Mesenchymal stem cell (in vitro differentiated cells and primary cell): ENCODE measurements at regions not wholly inside any gene's neighbourhood (a gene's known extent, or its start where the extent isn't known, plus 50 kb on each side); places are given as distances from the start of the nearest gene placed in this dataset.

Experiments
- DNase-seq: peaks from one replicate; pipeline ENCODE4 v3.0.0-alpha.2; 2013
- H2AFZ ChIP-seq: one replicate; pipeline ENCODE4 v1.6.1; 2013; ENCODE audit warnings: low read depth, mild to moderate bottlenecking, control low read depth, inconsistent platforms, low read length, moderate library complexity
- H2AK5ac ChIP-seq: 2 replicates; pipeline ENCODE4 v1.6.1; 2013; ENCODE audit warnings: low read length, moderate library complexity, mild to moderate bottlenecking, inconsistent platforms; ENCODE audit not compliant: severe bottlenecking
- H2BK120ac ChIP-seq: one replicate; pipeline ENCODE4 v1.6.1; 2013; ENCODE audit warnings: low read depth, mild to moderate bottlenecking, inconsistent platforms, low read length, moderate library complexity
- H2BK12ac ChIP-seq, 2 experiments: one replicate each; pipeline ENCODE4 v1.6.1; 2013; ENCODE audit warnings: inconsistent platforms in 2 of 2, low read length in 2 of 2, mild to moderate bottlenecking in 2 of 2, moderate library complexity in 2 of 2, control low read depth in 1 of 2
- H2BK15ac ChIP-seq: one replicate; pipeline ENCODE4 v1.6.1; 2013; ENCODE audit warnings: mild to moderate bottlenecking, low read depth, inconsistent platforms; ENCODE audit not compliant: poor library complexity, severe bottlenecking
- H2BK5ac ChIP-seq: 2 replicates; pipeline ENCODE4 v1.6.1; 2013; ENCODE audit warnings: low read depth, mild to moderate bottlenecking, low read length, control low read depth, inconsistent platforms; ENCODE audit not compliant: poor library complexity, severe bottlenecking
- H3K14ac ChIP-seq, 2 experiments: one replicate each; pipeline ENCODE4 v1.6.1; 2013; ENCODE audit warnings: inconsistent platforms in 2 of 2, low read length in 2 of 2, control low read depth in 1 of 2, mild to moderate bottlenecking in 1 of 2, moderate library complexity in 1 of 2
- H3K18ac ChIP-seq, 2 experiments: one replicate each; pipeline ENCODE4 v1.6.1; 2013; ENCODE audit warnings: inconsistent platforms in 2 of 2, low read length in 2 of 2, control low read depth in 1 of 2, low read depth in 1 of 2, mild to moderate bottlenecking in 1 of 2
- H3K23ac ChIP-seq, 2 experiments: one replicate each; pipeline ENCODE4 v1.6.1; 2013; ENCODE audit warnings: inconsistent platforms in 2 of 2, low read length in 2 of 2, mild to moderate bottlenecking in 2 of 2, moderate library complexity in 2 of 2, control low read depth in 1 of 2
- H3K27ac ChIP-seq: 2 replicates; pipeline ENCODE4 v1.5.1; 2013; ENCODE audit warnings: mild to moderate bottlenecking, moderate library complexity, low read length, control low read depth, inconsistent platforms; ENCODE audit not compliant: poor library complexity, severe bottlenecking
- H3K27me3 ChIP-seq, 2 experiments: 2 replicates each; pipeline versions ENCODE4 v1.6.1 to v1.7.0; 2013; ENCODE audit warnings: low read length in 2 of 2, mild to moderate bottlenecking in 2 of 2, moderate library complexity in 2 of 2, control low read depth in 1 of 2, inconsistent platforms in 1 of 2; ENCODE audit not compliant: control insufficient read depth in 1 of 2, insufficient read depth in 1 of 2
- H3K36me3 ChIP-seq, 2 experiments: 2 replicates each; pipeline versions ENCODE4 v1.6.1 to v1.7.0; 2013; ENCODE audit warnings: low read length in 2 of 2, control low read depth in 1 of 2, inconsistent platforms in 1 of 2, low read depth in 1 of 2, mild to moderate bottlenecking in 1 of 2; ENCODE audit not compliant: insufficient read depth in 2 of 2, control insufficient read depth in 1 of 2
- H3K4ac ChIP-seq, 2 experiments: one replicate each; pipeline ENCODE4 v1.6.1; 2013; ENCODE audit warnings: inconsistent platforms in 2 of 2, low read length in 2 of 2, mild to moderate bottlenecking in 2 of 2, moderate library complexity in 2 of 2, control low read depth in 1 of 2, low read depth in 1 of 2
- H3K4me1 ChIP-seq: 2 replicates; pipeline ENCODE4 v1.6.1; 2013; ENCODE audit warnings: low read depth, low read length, control low read depth; ENCODE audit not compliant: control insufficient read depth, insufficient read depth
- H3K4me2 ChIP-seq: 2 replicates; pipeline ENCODE4 v1.6.1; 2013; ENCODE audit warnings: low read length, mild to moderate bottlenecking, inconsistent platforms; ENCODE audit not compliant: poor library complexity, severe bottlenecking
- H3K4me3 ChIP-seq, 2 experiments: 2 replicates each; pipeline versions ENCODE4 v1.5.1 to v1.7.0; 2013; ENCODE audit warnings: low read length in 2 of 2, mild to moderate bottlenecking in 2 of 2, control low read depth in 1 of 2, low read depth in 1 of 2; ENCODE audit not compliant: insufficient read depth in 1 of 2
- H3K79me1 ChIP-seq: replicated peaks from 2 replicates; pipeline ENCODE4 v1.6.1; 2013; ENCODE audit warnings: mild to moderate bottlenecking, control low read depth, low read length, inconsistent platforms; ENCODE audit not compliant: poor library complexity, severe bottlenecking
- H3K9ac ChIP-seq: 2 replicates; pipeline ENCODE4 v1.7.0; 2013; ENCODE audit warnings: mild to moderate bottlenecking, low read length, moderate library complexity
- H3K9me3 ChIP-seq: 2 replicates; pipeline ENCODE4 v1.7.0; 2013; ENCODE audit warnings: mild to moderate bottlenecking, low read length; ENCODE audit not compliant: control insufficient read depth
- H4K8ac ChIP-seq: one replicate; pipeline ENCODE4 v1.6.1; 2013; ENCODE audit warnings: inconsistent platforms, mild to moderate bottlenecking, low read length, moderate library complexity
- H4K91ac ChIP-seq: one replicate; pipeline ENCODE4 v1.6.1; 2013; ENCODE audit warnings: mild to moderate bottlenecking, low read length, inconsistent platforms
- WGBS: methylation state at CpG from one replicate; pipeline ENCODE4 v1.1.7; 2013; ENCODE audit warnings: mixed read lengths; 5-methylcytosine and 5-hydroxymethylcytosine counted together

GRCh38 chr3:88282528-88283241 is 132.9 kb downstream of the C3orf38 start:
- no peak overlapping the region for H2BK15ac ChIP-seq
- no peak overlapping the region for H3K4ac ChIP-seq
- H3K18ac ChIP-seq: no peak overlapping the region
- no peak overlapping the region for H4K91ac ChIP-seq
- no peaks in the 10 kb centered on the region for H3K4me1 ChIP-seq
- no peak overlapping the region for H3K4me3 ChIP-seq
- no peaks in the 10 kb centered on the region for H3K79me1 ChIP-seq
- no peak overlapping the region for H3K27ac ChIP-seq
- H2AK5ac ChIP-seq: no peak overlapping the region
- H3K14ac ChIP-seq: no peak overlapping the region
- H2AFZ ChIP-seq: no peak overlapping the region
- DNase-seq: no peak
- no peak overlapping the region for H2BK120ac ChIP-seq
- H4K8ac ChIP-seq: no peak overlapping the region
- H3K9ac ChIP-seq: no peak overlapping the region
- H3K4me2 ChIP-seq: no peak overlapping the region
- no peak overlapping the region for H2BK5ac ChIP-seq
- no peaks in the 10 kb centered on the region for H3K27me3 ChIP-seq
- H3K23ac ChIP-seq: no peak overlapping the region
- no peaks in the 10 kb centered on the region for H3K36me3 ChIP-seq
- H2BK12ac ChIP-seq: no peak overlapping the region
- WGBS: 86% methylated on average over 6 of the region's 6 CpGs
- no peaks in the 10 kb centered on the region for H3K9me3 ChIP-seq

GRCh38 chr3:88283242-88283592 is 133.5 kb downstream of the C3orf38 start:
- H3K4me2 ChIP-seq: no peak overlapping the region
- H3K14ac ChIP-seq: no peak overlapping the region
- H2AK5ac ChIP-seq: no peak overlapping the region
- H2BK5ac ChIP-seq: no peak overlapping the region
- H3K4me3 ChIP-seq: no peak overlapping the region
- no peak overlapping the region for H4K91ac ChIP-seq
- no peak overlapping the region for H3K27ac ChIP-seq
- no peak overlapping the region for H2BK120ac ChIP-seq
- H2AFZ ChIP-seq: no peak overlapping the region
- H3K79me1 ChIP-seq: no peaks in the 10 kb centered on the region
- H3K18ac ChIP-seq: no peak overlapping the region
- H3K4ac ChIP-seq: no peak overlapping the region
- no peak overlapping the region for H2BK15ac ChIP-seq
- H3K27me3 ChIP-seq: no peaks in the 10 kb centered on the region
- DNase-seq: no peak
- no peaks in the 10 kb centered on the region for H3K4me1 ChIP-seq
- H3K9ac ChIP-seq: no peak overlapping the region
- WGBS: 90% methylated on average over 3 of the region's 4 CpGs
- H3K23ac ChIP-seq: no peak overlapping the region
- no peaks in the 10 kb centered on the region for H3K9me3 ChIP-seq
- H2BK12ac ChIP-seq: no peak overlapping the region
- H4K8ac ChIP-seq: no peak overlapping the region
- no peaks in the 10 kb centered on the region for H3K36me3 ChIP-seq

- no peak for DNase-seq
- Histone ChIP-seq H4K8ac (no peak overlapping the region), H2BK120ac (no peak overlapping the region), H2BK12ac (no peak overlapping the region), H3K27me3 (no peaks in the 10 kb centered on the region), H2AFZ (no peak overlapping the region), H3K23ac (no peak overlapping the region), H3K14ac (no peak overlapping the region), H3K27ac (no peak overlapping the region), H3K9me3 (no peaks in the 10 kb centered on the region), H2BK15ac (no peak overlapping the region), H2BK5ac (no peak overlapping the region), H3K4me1 (no peaks in the 10 kb centered on the region), H3K18ac (no peak overlapping the region), H4K91ac (no peak overlapping the region), H3K4ac (no peak overlapping the region), H3K36me3 (no peaks in the 10 kb centered on the region), H3K9ac (no peak overlapping the region), H3K4me3 (no peak overlapping the region), H3K4me2 (no peak overlapping the region), H2AK5ac (no peak overlapping the region), H3K79me1 (no peaks in the 10 kb centered on the region)
Observed at GRCh38 chr3:88291486-88291885, 141.7 kb downstream of the C3orf38 start.

GRCh38 chr3:88298189-88298588 is 148.4 kb downstream of the C3orf38 start:
- Histone ChIP-seq H3K23ac (no peak overlapping the region), H2BK5ac (no peak overlapping the region), H3K9ac (no peak overlapping the region), H3K4ac (no peak overlapping the region), H3K4me3 (no peak overlapping the region), H3K14ac (no peak overlapping the region), H3K4me1 (no peaks in the 10 kb centered on the region), H3K4me2 (no peak overlapping the region), H4K91ac (no peak overlapping the region), H2AFZ (no peak overlapping the region), H3K27ac (no peak overlapping the region), H3K18ac (no peak overlapping the region), H2BK12ac (no peak overlapping the region), H3K36me3 (no peaks in the 10 kb centered on the region), H4K8ac (no peak overlapping the region), H3K9me3 (no peaks in the 10 kb centered on the region), H2BK120ac (no peak overlapping the region), H3K79me1 (no peaks in the 10 kb centered on the region), H2BK15ac (no peak overlapping the region), H2AK5ac (no peak overlapping the region), H3K27me3 (no peaks in the 10 kb centered on the region)
- no peak for DNase-seq
- 66% methylated on average over 2 of the region's 3 CpGs for WGBS
